ENCODE measurements at regions not wholly inside any gene's neighbourhood (a gene's known extent, or its start where the extent isn't known, plus 50 kb on each side); places are given as distances from the start of the nearest gene placed in this dataset.

DNA sequence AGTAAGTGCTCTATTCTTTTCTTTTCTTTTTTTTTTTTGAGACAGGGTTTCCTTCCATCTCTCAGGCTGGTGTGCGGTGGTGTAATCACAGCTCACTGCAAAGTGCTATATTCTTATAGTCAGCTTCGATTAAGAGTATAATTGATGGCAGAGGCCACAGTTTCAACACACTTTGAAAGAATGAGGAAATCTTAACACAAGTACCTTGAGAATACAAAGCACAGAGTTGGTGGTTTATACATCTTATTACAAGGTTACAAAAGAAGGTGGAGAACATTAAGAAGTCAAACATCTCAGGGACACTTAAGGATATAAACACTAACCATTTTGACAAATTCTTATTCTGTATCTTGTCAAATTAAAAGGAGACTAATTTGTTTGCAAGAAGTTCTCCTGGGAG lies 180.5 kb downstream of the SOD2 start:
- no peak for DNase-seq (ENCODE audit: extremely low spot score)
- ChIA-PET POLR2A (no interaction called here), CTCF (no interaction called here)
- TF ChIP-seq, protein P1, sequence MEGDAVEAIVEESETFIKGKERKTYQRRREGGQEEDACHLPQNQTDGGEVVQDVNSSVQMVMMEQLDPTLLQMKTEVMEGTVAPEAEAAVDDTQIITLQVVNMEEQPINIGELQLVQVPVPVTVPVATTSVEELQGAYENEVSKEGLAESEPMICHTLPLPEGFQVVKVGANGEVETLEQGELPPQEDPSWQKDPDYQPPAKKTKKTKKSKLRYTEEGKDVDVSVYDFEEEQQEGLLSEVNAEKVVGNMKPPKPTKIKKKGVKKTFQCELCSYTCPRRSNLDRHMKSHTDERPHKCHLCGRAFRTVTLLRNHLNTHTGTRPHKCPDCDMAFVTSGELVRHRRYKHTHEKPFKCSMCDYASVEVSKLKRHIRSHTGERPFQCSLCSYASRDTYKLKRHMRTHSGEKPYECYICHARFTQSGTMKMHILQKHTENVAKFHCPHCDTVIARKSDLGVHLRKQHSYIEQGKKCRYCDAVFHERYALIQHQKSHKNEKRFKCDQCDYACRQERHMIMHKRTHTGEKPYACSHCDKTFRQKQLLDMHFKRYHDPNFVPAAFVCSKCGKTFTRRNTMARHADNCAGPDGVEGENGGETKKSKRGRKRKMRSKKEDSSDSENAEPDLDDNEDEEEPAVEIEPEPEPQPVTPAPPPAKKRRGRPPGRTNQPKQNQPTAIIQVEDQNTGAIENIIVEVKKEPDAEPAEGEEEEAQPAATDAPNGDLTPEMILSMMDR (IDR thresholded peaks at IDR 0.05; ENCODE audit: control extremely low read depth, extremely low read depth, low read depth, missing control alignments), result no peak

DNA sequence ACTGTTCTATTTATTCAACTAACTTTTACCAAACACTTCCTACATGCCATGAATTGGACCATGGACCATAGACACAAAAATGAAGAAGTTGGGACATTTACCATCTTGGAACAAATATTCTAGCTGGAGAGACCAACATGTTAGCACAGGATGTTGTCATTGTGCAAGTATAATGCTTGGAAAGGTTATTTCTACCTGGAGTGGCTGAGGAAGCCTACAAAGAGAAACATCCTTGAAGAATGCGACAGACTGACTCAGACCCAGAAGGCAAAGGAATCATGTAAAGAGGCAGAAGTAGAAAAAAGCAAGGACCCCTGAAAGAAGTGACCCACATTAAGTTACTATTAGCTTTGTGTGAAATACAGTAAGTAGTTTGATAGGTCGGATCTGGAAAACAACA lies 180.9 kb downstream of the SOD2 start:
- ChIA-PET CTCF (no interaction called here), POLR2A (no interaction called here)
- no peak for DNase-seq (ENCODE audit: extremely low spot score)
- TF ChIP-seq, protein P1 (IDR thresholded peaks at IDR 0.05; ENCODE audit: control extremely low read depth, extremely low read depth, low read depth, missing control alignments), result no peak

DNA sequence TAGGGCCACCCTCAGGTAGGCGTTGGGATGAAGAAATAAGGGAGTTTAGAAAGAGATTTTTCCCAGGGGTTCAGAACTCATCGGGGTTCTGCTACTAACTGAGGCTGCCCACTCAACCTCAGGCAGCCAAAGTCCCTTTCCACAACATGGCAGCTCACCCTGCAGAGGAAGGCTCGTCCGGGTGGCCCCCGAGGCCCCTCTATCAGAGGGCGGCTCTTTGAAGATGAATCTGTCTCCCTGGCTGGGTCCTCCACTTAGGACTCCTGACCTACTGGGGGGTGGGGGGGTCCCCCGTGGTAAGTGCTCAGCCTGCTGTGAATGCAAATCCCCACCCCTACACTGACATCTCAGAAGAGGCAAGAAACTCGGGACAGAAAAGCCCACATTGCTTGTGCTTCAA lies 182.9 kb downstream of the SOD2 start:
- POLR2A ChIA-PET, result no interaction called here
- CTCF ChIA-PET, result no interaction called here
- no peak for DNase-seq (ENCODE audit: extremely low spot score)
- TF ChIP-seq, protein P1 (IDR thresholded peaks at IDR 0.05; ENCODE audit: control extremely low read depth, extremely low read depth, low read depth, missing control alignments), result no peak

DNA sequence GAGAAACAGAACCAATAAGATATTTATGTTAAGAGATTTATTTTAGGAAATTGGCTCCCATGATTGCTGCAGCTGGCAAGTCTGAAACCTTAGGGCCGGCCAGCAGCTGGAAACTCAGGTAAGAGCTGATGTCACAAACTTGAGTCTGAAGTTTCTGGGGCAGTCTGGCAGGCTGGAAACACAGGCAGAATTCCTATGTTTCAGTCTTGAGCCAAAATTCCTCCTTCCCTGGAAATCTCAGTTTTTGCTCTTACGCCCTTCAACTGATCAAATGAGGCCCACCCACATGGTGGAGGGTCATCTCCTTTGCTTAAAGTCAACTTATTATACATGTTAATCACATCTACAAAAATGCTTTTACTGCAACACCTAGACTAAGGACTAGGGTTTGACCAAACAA lies 184.1 kb downstream of the SOD2 start:
- CTCF ChIA-PET, result no interaction called here

DNA sequence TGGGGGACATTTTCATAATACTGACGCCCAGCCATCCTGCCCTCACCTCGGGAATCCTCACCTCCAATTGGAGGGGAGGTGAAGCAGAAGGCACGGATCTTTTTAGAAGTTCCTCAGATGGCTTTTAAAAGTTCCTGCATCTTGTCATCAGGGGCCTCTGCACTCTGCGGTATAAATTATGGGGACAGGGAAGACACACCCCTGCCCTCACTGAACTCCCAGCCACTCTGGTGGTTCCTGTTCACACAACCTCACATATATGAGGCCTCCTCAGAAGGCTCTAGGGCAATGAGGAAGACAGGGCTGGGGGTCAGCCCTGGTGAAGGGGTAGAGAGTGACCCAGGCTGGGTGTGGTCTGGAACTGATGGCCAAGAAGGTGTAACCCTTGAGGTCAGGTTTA lies 187.0 kb downstream of the SOD2 start:
- TF ChIP-seq, protein P1 (IDR thresholded peaks at IDR 0.05; ENCODE audit: control extremely low read depth, extremely low read depth, low read depth, missing control alignments), result no peak
- DNase-seq (ENCODE audit: extremely low spot score), result no peak
- CTCF ChIA-PET, result no interaction called here
- POLR2A ChIA-PET, result no interaction called here

More for the DNA sequence above, 184.1 kb downstream of the SOD2 start:
- no peak for DNase-seq (ENCODE audit: extremely low spot score)
- POLR2A ChIA-PET, result no interaction called here
- TF ChIP-seq, protein P1 (IDR thresholded peaks at IDR 0.05; ENCODE audit: control extremely low read depth, extremely low read depth, low read depth, missing control alignments), result no peak

DNA sequence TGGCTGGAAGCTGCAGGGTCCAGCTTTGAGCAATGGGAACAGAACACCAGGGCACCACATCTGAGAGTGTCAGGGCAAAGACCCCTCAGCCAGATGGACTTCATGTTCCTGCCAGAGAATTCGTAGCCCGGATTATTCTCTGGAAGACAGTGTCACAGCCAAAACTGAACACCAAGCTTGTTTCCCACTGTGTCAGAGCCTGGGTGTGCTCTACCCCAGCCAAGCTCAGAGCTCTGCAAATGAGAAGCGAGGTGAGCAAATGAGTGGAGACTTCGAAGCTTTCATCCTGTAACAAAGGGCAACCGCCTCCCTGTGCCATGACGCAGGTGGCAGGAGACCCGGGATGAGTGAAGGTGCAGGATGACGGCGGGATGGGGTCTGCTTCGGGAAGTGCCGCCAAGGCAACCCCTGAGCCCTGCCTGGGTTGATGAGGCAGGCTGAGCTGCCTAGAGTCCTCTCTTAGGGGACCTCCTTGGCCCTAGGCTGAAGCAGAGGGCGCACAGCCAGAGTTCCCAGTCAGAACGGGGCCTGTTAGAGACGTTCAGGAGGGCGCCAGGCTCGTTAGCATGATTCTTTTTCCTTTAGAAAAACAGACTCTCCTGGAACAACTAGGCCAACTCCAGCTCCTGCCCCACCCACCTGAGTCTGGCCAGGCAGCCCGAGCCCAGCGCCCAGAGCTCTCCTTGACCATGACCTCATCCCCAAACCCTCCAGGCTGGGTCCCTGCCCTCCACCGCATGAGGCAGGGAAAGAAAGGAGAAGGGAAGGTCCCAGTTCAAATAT lies 187.7 kb downstream of the SOD2 start:
- DNase-seq (ENCODE audit: extremely low spot score), result no peak
- ChIA-PET POLR2A (no interaction called here), CTCF (interaction anchor here (1.2 kb wide), 1 partner anchor 9 kb away, joined by 4 read pairs; no protein-coding TSS in a partner anchor)
- TF ChIP-seq, protein P1 (IDR thresholded peaks at IDR 0.05; ENCODE audit: control extremely low read depth, extremely low read depth, low read depth, missing control alignments), result no peak
